NT2/D1 (cell line): ENCODE measurements at regions not wholly inside any gene's neighbourhood (a gene's known extent, or its start where the extent isn't known, plus 50 kb on each side); places are given as distances from the start of the nearest gene placed in this dataset.

Source experiments
- DNase-seq: peaks from one replicate; pipeline ENCODE4 v3.0.0-alpha.2; 2011; ENCODE audit warnings: low read depth, low spot score
- H3K27me3 ChIP-seq: 2 replicates; pipeline ENCODE4 v1.6.0; 2011; ENCODE audit warnings: mild to moderate bottlenecking; ENCODE audit not compliant: insufficient read length, insufficient read depth
- H3K36me3 ChIP-seq: 2 replicates; pipeline ENCODE4 v1.6.1; 2011; ENCODE audit warnings: mild to moderate bottlenecking, low read length, mixed read lengths; ENCODE audit not compliant: insufficient read depth, insufficient read length
- H3K4me1 ChIP-seq: 2 replicates; pipeline ENCODE4 v1.5.1; 2011; ENCODE audit not compliant: insufficient read depth, insufficient read length
- H3K4me3 ChIP-seq: 2 replicates; pipeline ENCODE4 v1.5.1; 2011; ENCODE audit warnings: low read depth; ENCODE audit not compliant: insufficient read length
- H3K9ac ChIP-seq: 2 replicates; pipeline ENCODE4 v1.6.0; 2011; ENCODE audit warnings: low read depth; ENCODE audit not compliant: insufficient read length
- H3K9me3 ChIP-seq: 2 replicates; pipeline ENCODE4 v1.5.1; 2011; ENCODE audit warnings: mild to moderate bottlenecking, low read length; ENCODE audit not compliant: insufficient read depth
- SUZ12 ChIP-seq: IDR thresholded peaks from 2 replicates; pipeline ENCODE4 v1.6.1; 2011; ENCODE audit not compliant: insufficient read length, insufficient read depth; ENCODE audit errors: extremely low read depth
- YY1 ChIP-seq: IDR thresholded peaks from 2 replicates; pipeline ENCODE4 v1.6.1; 2011; ENCODE audit not compliant: insufficient read length, insufficient read depth
- ZNF274 ChIP-seq: IDR thresholded peaks from 2 replicates; pipeline ENCODE4 v1.6.1; 2011; ENCODE audit warnings: mild to moderate bottlenecking, low read depth, low read length

DNA sequence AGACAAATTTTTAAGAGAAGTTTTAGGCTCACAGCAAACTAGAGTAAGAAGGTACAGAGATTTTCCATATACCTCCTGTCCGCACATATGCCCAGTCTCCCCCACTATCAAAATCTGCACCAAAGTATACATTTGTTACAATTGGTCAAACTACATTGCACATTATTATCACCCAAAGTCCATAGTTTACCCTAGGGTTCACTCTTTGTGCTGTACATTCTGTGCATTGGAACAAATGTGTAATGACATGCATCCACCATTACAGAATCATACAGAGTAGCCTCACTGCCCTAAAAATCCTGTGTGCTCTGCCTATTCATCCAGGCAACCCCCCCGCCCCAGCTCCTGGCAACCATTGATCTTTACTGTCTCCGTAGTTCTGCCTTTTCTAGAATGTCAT is 61.7 kb upstream of the SPRED2 start:
- H3K4me3 ChIP-seq = no peak overlapping the region
- no peaks in the 10 kb centered on the region for H3K27me3 ChIP-seq
- H3K4me1 ChIP-seq = no peaks in the 10 kb centered on the region
- no peak for DNase-seq
- no peaks in the 10 kb centered on the region for H3K36me3 ChIP-seq
- no peak overlapping the region for H3K9ac ChIP-seq
- no peak for TF ChIP-seq ZNF274
- no peak for TF ChIP-seq SUZ12
- H3K9me3 ChIP-seq = peaks cover 6% of the 10 kb centered on the region; the same call in 1 of the 2 replicates

DNA sequence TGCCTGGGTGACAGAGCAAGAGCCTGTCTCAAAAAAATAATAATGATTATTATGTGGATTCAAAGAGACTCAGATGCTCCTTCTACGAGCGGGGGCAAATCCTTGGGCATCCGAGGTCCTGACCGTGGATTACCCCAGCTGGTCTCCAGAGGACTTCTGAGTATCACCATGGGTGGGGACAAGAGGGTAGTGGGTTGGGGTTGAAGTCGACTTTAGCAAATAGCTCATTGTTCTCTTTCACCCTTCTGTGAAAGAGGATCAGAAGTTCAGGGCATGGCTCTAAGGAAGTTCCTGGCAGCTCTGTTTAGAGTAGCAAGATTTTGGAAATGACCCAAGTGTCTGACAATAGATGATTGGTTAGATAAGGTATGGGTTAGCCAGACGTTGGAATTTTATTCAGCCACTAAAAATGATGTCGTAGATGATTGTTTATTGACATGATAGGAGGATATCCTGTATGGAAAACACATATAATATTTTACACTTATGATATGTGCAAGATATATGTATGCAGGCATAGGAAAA is 59.0 kb upstream of the SPRED2 start:
- no peaks in the 10 kb centered on the region for H3K36me3 ChIP-seq
- H3K27me3 ChIP-seq = no peaks in the 10 kb centered on the region
- peaks cover 26% of the 10 kb centered on the region for H3K9me3 ChIP-seq
- H3K4me3 ChIP-seq = no peak overlapping the region
- no peaks in the 10 kb centered on the region for H3K4me1 ChIP-seq
- H3K9ac ChIP-seq = no peak overlapping the region
- DNase-seq = no peak
- TF ChIP-seq YY1 = no peak
- TF ChIP-seq ZNF274 = no peak
- no peak for TF ChIP-seq SUZ12

DNA sequence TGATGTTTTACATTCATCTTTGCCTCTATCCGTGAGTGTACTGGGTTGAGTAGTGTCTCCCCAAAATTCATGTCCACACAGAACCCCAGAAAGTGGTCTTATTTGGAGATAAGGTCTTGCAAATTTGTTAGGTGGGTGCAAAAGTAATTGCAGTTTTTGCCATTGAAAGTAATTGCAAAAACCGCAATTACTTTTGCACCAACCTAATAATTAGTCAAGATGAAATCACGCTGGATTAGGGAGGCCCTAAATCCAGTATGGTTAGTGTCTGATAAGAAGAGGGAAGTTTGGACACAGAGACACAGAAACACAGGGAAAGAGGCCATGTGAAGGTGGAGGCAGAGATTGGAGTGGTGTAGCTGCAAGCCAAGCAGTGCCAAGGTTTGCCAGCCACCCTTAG is 57.8 kb upstream of the SPRED2 start:
- Histone ChIP-seq H3K4me3 (no peak overlapping the region), H3K9ac (no peak overlapping the region), H3K36me3 (no peaks in the 10 kb centered on the region), H3K27me3 (no peaks in the 10 kb centered on the region), H3K9me3 (peaks cover 26% of the 10 kb centered on the region), H3K4me1 (no peaks in the 10 kb centered on the region)
- DNase-seq = no peak
- TF ChIP-seq YY1 (no peak), SUZ12 (no peak), ZNF274 (no peak)

DNA sequence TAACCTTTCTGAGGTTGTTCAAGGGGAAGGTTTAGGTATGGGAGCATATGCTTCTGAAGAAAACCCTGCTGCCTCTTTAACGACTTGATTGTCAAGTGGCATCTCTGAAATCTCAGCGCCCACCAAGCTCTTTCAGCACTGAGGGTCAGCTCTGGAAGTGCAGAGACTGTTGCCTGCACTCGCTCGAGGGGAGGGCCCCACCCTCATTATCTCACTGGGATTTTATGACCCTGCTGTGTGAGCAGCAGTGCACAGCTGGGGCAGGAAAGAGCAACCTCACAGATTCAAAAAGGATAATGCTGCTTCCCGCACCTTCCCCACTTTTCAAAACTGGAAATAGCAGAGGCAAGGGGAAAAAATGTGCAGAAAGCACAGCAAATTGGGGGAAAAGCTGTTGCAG is 56.9 kb upstream of the SPRED2 start:
- no peak overlapping the region for H3K9ac ChIP-seq
- H3K9me3 ChIP-seq = peaks cover 26% of the 10 kb centered on the region
- no peaks in the 10 kb centered on the region for H3K27me3 ChIP-seq
- no peaks in the 10 kb centered on the region for H3K4me1 ChIP-seq
- no peaks in the 10 kb centered on the region for H3K36me3 ChIP-seq
- no peak for TF ChIP-seq SUZ12
- no peak for TF ChIP-seq YY1
- TF ChIP-seq ZNF274 = no peak
- DNase-seq = no peak
- no peak overlapping the region for H3K4me3 ChIP-seq

DNA sequence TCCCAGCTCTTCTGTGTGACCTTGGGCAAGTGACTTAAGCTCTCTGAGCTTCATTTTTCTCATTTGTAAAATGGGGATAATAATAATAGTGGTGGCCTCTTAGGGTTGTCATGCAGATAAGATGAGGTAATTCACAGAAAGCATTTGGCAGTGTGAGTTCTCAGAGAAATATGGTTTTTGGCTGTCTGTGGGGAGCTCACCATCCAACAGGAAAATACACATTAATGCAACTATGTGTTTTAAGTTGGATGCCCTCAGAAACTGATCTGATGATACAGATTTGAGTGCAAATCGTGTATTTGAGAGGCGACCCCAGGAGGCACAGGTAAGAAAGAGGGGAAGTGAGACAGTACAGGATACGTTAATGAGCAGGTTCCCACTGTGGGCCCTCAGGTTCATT is 56.1 kb upstream of the SPRED2 start:
- no peak overlapping the region for H3K4me3 ChIP-seq
- no peaks in the 10 kb centered on the region for H3K27me3 ChIP-seq
- H3K9me3 ChIP-seq = peaks cover 26% of the 10 kb centered on the region
- TF ChIP-seq ZNF274 (peak; percentile 61), SUZ12 (no peak), YY1 (no peak)
- no peak for DNase-seq
- H3K4me1 ChIP-seq = no peaks in the 10 kb centered on the region
- no peak overlapping the region for H3K9ac ChIP-seq
- no peaks in the 10 kb centered on the region for H3K36me3 ChIP-seq

DNA sequence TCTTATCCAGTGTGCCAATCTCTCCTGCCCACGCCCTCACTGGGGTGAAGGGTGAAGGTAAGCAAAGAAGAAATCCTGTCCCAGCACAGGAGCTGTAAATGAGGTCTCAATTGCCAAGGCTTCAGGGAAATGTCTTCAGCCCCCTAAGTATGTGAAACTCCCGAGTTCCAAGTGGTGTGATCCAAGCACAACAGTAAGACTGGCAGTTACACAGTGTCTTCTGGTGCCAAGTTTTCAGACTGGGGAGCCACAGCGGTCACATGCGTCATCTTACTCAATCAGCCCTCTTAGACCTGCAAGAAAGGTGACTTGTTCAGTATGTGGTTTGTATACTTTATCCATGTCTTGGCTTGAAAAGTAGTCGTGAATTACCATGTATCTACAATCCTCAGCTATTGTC is 55.0 kb upstream of the SPRED2 start:
- no peak for TF ChIP-seq ZNF274
- no peak for TF ChIP-seq SUZ12
- no peak for TF ChIP-seq YY1
- Histone ChIP-seq H3K36me3 (no peaks in the 10 kb centered on the region), H3K4me3 (no peak overlapping the region), H3K9me3 (peaks cover 26% of the 10 kb centered on the region), H3K27me3 (no peaks in the 10 kb centered on the region), H3K4me1 (no peaks in the 10 kb centered on the region), H3K9ac (no peak overlapping the region)
- no peak for DNase-seq

DNA sequence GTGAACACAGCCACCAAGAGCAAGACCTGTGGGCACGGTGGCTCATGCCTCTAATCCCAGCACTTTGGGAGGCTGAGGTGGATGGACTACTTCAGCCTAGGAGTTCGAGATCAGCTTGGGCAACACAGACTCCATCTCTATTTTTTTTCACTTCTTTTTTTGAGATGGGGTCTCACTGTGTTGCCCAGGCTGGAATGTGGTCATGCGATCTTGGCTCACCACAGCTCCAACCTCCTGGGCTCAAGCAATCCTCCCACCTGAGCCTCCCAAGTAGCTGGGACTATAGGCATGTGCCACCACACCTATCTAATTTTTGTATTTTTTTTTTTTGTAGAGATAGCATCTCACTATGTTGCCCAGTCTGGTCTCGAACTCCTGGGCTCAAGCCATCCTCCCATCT is 54.4 kb upstream of the SPRED2 start:
- no peak for TF ChIP-seq ZNF274
- no peak for TF ChIP-seq YY1
- no peak for TF ChIP-seq SUZ12
- no peak for DNase-seq

DNA sequence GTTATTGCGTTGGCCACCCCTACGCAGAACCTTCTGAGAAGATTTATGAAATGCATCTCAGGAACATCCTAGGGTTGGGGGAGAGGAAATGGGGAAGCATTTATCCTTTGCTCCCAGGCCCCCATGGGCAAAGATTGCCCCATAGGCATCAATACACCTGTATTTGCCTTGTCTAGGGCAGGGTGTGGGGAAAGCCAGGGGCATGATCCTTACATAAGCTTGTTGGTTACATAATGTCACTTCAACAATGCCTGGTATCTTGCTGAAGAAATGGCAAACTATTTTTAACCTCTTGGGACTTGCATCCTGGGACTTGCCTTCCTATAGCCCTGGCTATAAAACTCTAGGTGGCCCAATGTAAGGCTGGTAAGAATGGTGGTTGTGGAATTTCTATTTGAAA is 53.9 kb upstream of the SPRED2 start:
- Histone ChIP-seq H3K4me1 (no peaks in the 10 kb centered on the region), H3K27me3 (no peaks in the 10 kb centered on the region), H3K9me3 (peaks cover 26% of the 10 kb centered on the region), H3K9ac (no peak overlapping the region), H3K36me3 (no peaks in the 10 kb centered on the region), H3K4me3 (no peak overlapping the region)
- no peak for DNase-seq
- TF ChIP-seq ZNF274 (no peak), YY1 (no peak), SUZ12 (no peak)

More for the DNA sequence above, 54.4 kb upstream of the SPRED2 start:
- H3K9me3 ChIP-seq = peaks cover 26% of the 10 kb centered on the region
- H3K9ac ChIP-seq = no peak overlapping the region
- H3K27me3 ChIP-seq = no peaks in the 10 kb centered on the region
- no peak overlapping the region for H3K4me3 ChIP-seq
- no peaks in the 10 kb centered on the region for H3K4me1 ChIP-seq
- no peaks in the 10 kb centered on the region for H3K36me3 ChIP-seq
